Smooth muscle cell (in vitro differentiated cells): ENCODE measurements at regions not wholly inside any gene's neighbourhood (a gene's known extent, or its start where the extent isn't known, plus 50 kb on each side); places are given as distances from the start of the nearest gene placed in this dataset.

Experiments
- DNase-seq: peaks from one replicate; lab custom pipeline; 2025; ENCODE audit not compliant: unreplicated experiment; lab: John Stamatoyannopoulos, UW
- H2AFZ ChIP-seq: fragments of 200-600 bp; sonication (generic); 2 replicates; pipeline ENCODE4 v1.6.0; 2016; ENCODE audit warnings: antibody characterized with exemption, low read depth, mild to moderate bottlenecking
- H3F3A ChIP-seq: fragments of 200-600 bp; sonication (generic); 2 replicates; pipeline ENCODE4 v1.6.0; 2017; ENCODE audit warnings: antibody characterized with exemption, low read depth
- H3K27ac ChIP-seq: fragments of 200-600 bp; sonication (generic); 2 replicates; pipeline ENCODE4 v1.5.1; 2016; ENCODE audit warnings: low read depth, mild to moderate bottlenecking
- H3K27me3 ChIP-seq: fragments of 200-600 bp; sonication (generic); 2 replicates; pipeline ENCODE4 v1.6.1; 2016; ENCODE audit warnings: low read depth, mild to moderate bottlenecking
- H3K36me3 ChIP-seq: fragments of 200-600 bp; sonication (generic); 2 replicates; pipeline ENCODE4 v1.5.1; 2016; ENCODE audit warnings: low read depth
- H3K4me1 ChIP-seq: fragments of 200-600 bp; sonication (generic); 2 replicates; pipeline ENCODE4 v1.5.1; 2016; ENCODE audit warnings: low read depth
- H3K4me2 ChIP-seq: fragments of 200-600 bp; sonication (generic); 2 replicates; pipeline ENCODE4 v1.6.0; 2016; ENCODE audit warnings: mild to moderate bottlenecking
- H3K4me3 ChIP-seq: fragments of 200-600 bp; sonication (generic); 2 replicates; pipeline ENCODE4 v1.5.1; 2016; ENCODE audit warnings: mild to moderate bottlenecking
- H3K79me2 ChIP-seq: fragments of 200-600 bp; sonication (generic); 2 replicates; pipeline ENCODE4 v1.6.0; 2016; ENCODE audit warnings: low read depth, mild to moderate bottlenecking
- H3K9ac ChIP-seq: fragments of 200-600 bp; sonication (generic); 2 replicates; pipeline ENCODE4 v1.6.0; 2016; ENCODE audit warnings: low read depth
- H3K9me3 ChIP-seq: fragments of 200-600 bp; sonication (generic); replicated peaks from 2 replicates; pipeline ENCODE4 v1.5.1; 2016; ENCODE audit warnings: low read depth
- H4K20me1 ChIP-seq: fragments of 200-600 bp; sonication (generic); 2 replicates; pipeline ENCODE4 v1.6.0; 2016; ENCODE audit warnings: low read depth
- WGBS: methylation state at CpG from one replicate; pipeline ENCODE4 v1.1.7; 2016; ENCODE audit warnings: low lambda C conversion rate; 5-methylcytosine and 5-hydroxymethylcytosine counted together
- TF ChIP-seq, protein P1 (sequence below): fragments of 200-600 bp; sonication (generic); IDR thresholded peaks from 2 replicates; pipeline ENCODE4 v1.5.1; 2017; ENCODE audit warnings: borderline replicate concordance, mild to moderate bottlenecking, antibody characterized with exemption; ENCODE audit not compliant: insufficient read depth, poor library complexity, severe bottlenecking

DNA sequence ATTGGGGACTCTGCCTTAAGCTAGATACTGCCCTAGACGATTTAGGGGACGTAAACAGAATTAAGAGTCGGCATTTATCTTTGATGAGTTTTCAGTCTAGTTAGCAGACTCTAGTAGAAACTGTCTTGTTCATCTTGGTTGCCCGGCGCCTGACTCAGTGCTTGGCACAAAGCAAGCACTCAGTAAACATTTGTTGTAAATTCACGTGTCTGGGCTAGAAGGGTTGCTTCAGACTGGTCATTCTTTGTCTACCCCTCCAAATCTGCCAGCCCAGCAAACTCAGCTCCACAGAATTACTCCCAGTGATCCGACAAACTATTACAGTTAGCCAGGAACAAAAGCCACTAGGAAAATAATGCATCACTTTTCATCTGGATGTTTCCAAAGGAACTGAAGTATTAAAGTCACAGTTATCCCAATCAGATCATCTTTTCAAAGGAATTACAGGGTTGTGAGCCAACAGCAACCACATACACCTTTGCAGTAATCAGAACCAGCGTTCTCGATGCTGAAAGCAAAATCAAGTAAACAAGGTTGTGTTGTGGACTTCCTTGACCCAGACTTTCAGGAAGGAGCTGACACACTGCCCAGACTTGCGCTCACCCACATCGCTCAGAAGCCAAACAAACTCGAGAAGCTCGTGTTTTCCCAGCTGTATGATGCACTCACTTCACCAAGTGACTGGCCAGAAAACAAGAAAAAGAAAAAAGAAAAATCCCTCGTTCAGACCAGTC, 66.5 kb upstream of the GADD45A start:
- TF ChIP-seq, protein P1, sequence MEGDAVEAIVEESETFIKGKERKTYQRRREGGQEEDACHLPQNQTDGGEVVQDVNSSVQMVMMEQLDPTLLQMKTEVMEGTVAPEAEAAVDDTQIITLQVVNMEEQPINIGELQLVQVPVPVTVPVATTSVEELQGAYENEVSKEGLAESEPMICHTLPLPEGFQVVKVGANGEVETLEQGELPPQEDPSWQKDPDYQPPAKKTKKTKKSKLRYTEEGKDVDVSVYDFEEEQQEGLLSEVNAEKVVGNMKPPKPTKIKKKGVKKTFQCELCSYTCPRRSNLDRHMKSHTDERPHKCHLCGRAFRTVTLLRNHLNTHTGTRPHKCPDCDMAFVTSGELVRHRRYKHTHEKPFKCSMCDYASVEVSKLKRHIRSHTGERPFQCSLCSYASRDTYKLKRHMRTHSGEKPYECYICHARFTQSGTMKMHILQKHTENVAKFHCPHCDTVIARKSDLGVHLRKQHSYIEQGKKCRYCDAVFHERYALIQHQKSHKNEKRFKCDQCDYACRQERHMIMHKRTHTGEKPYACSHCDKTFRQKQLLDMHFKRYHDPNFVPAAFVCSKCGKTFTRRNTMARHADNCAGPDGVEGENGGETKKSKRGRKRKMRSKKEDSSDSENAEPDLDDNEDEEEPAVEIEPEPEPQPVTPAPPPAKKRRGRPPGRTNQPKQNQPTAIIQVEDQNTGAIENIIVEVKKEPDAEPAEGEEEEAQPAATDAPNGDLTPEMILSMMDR = no peak
- H3K4me3 ChIP-seq = no peak overlapping the region
- 50% methylated on average over 14 of the region's 14 CpGs for WGBS
- H3F3A ChIP-seq = peaks cover 6% of the 10 kb centered on the region
- H3K9me3 ChIP-seq = no peaks in the 10 kb centered on the region
- H3K27ac ChIP-seq = peak overlapping the region; percentile 70
- no peaks in the 10 kb centered on the region for H3K36me3 ChIP-seq
- no peaks in the 10 kb centered on the region for H3K79me2 ChIP-seq
- peak overlapping the region; percentile 70 for H3K4me2 ChIP-seq
- peak overlapping the region; percentile 62 for H3K9ac ChIP-seq
- H3K4me1 ChIP-seq = no peaks in the 10 kb centered on the region
- H2AFZ ChIP-seq = peak overlapping the region; percentile 70
- H4K20me1 ChIP-seq = no peaks in the 10 kb centered on the region
- H3K27me3 ChIP-seq = no peaks in the 10 kb centered on the region
- DNase-seq = no peak

DNA sequence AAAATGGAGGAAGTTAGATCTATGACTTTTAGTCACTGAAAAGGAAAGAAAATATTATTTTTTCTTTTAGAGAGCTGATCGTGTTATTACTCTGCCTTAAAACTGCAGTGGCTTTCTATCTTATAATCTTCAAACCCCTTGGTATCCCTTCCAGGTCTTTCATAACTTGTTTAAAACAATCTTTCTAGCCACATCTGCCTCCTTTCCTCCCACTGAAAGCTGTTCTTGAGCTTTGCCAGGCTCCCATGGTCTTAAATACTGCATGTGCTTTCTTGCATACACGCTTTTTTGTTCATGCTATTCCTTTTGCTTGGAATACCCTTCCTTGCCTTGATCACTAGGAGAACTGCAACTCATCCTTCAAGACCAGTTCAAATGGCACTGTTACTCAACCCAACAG, 65.9 kb upstream of the GADD45A start:
- peak overlapping the region; percentile 70 for H3K4me2 ChIP-seq
- TF ChIP-seq, protein P1 = no peak
- no peaks in the 10 kb centered on the region for H3K79me2 ChIP-seq
- no peaks in the 10 kb centered on the region for H3K4me1 ChIP-seq
- H3K9ac ChIP-seq = peak overlapping the region; percentile 62
- H3K36me3 ChIP-seq = no peaks in the 10 kb centered on the region
- no peaks in the 10 kb centered on the region for H4K20me1 ChIP-seq
- DNase-seq = no peak
- peak overlapping the region; percentile 70 for H3K27ac ChIP-seq
- H3K27me3 ChIP-seq = no peaks in the 10 kb centered on the region
- 36% methylated on average over 2 of the region's 2 CpGs for WGBS
- no peak overlapping the region for H3K4me3 ChIP-seq
- peak overlapping the region; percentile 70 for H2AFZ ChIP-seq
- H3F3A ChIP-seq = peaks cover 6% of the 10 kb centered on the region
- no peaks in the 10 kb centered on the region for H3K9me3 ChIP-seq

DNA sequence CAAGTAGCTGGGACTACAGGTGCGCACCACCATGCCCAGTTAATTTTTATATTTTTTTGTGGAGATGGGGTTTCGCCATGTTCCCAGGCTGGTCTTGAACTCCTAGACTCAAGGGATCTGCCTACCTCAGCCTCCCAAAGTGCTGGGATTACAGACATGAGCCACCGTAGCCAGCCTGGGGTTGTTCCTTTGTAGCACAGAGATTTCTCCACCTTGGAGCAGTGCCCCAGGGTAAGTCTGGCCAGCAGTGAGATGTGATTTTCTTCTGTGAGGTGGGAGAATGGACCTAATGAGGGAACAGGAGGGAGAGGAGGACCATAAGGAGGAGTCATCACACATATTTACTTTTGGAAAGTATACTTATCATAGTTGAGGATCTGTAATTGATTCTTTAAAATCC, 61.1 kb upstream of the GADD45A start:
- Histone ChIP-seq H3K4me1 (no peaks in the 10 kb centered on the region), H3K36me3 (no peaks in the 10 kb centered on the region), H3K27me3 (no peaks in the 10 kb centered on the region), H3K4me2 (no peak overlapping the region), H3F3A (no peaks in the 10 kb centered on the region), H4K20me1 (no peaks in the 10 kb centered on the region), H3K79me2 (no peaks in the 10 kb centered on the region), H3K9me3 (no peaks in the 10 kb centered on the region), H3K4me3 (no peak overlapping the region), H3K27ac (no peak overlapping the region), H3K9ac (no peak overlapping the region), H2AFZ (no peak overlapping the region)
- TF ChIP-seq, protein P1 = no peak
- WGBS = 91% methylated on average over 3 of the region's 3 CpGs
- DNase-seq = no peak

DNA sequence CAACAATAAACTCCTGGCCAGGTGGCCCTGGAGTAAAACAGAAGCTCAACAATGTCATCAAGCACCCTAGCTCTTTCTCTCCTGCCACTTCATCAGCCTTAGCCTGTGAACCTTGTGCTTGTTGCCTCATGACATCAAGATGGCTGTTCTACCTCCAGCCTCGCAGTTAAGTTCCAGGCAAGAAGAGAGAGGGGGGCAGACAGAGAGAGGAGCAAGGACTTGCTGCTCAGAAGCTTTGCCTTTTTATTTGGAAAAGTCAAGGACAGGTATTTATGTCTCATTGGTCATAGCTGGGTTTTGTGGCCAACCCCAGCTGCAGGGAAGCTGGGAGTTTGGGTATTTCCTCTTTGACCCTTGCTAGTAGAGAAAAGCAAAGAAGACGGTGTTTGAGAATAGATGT, 60.3 kb upstream of the GADD45A start:
- no peak overlapping the region for H2AFZ ChIP-seq
- no peak overlapping the region for H3K27ac ChIP-seq
- no peaks in the 10 kb centered on the region for H3F3A ChIP-seq
- TF ChIP-seq, protein P1 = no peak
- no peak overlapping the region for H3K9ac ChIP-seq
- no peaks in the 10 kb centered on the region for H4K20me1 ChIP-seq
- no peaks in the 10 kb centered on the region for H3K27me3 ChIP-seq
- no peak overlapping the region for H3K4me3 ChIP-seq
- WGBS = 97% methylated on average over 2 of the region's 2 CpGs
- no peaks in the 10 kb centered on the region for H3K4me1 ChIP-seq
- DNase-seq = no peak
- H3K4me2 ChIP-seq = no peak overlapping the region
- H3K36me3 ChIP-seq = no peaks in the 10 kb centered on the region
- no peaks in the 10 kb centered on the region for H3K9me3 ChIP-seq
- H3K79me2 ChIP-seq = no peaks in the 10 kb centered on the region
